ENCODE measurements at regions not wholly inside any gene's neighbourhood (a gene's known extent, or its start where the extent isn't known, plus 50 kb on each side); places are given as distances from the start of the nearest gene placed in this dataset.

DNA sequence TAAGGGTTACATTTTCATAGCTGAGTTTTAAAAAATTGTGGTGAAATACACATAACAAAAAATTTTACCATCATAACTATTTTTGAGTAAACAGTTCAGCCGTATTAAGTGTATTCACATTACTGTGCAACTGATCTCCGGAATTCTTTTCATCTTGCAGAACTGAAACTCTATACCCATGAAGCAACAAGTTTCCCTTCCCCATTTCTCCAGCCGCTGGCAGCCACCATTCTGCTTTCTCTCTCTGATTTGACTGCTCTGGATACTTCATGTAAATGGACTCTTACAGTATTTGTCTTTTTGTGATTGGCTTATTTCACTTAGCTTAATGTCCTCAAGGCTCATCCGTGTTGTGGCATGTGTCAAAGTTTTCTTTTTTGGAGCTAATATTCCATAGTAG is 341.6 kb downstream of the QKI start:
- Histone ChIP-seq H3K27ac (ENCODE audit: low read depth, low read length) (peak overlapping the region; percentile 57), H3K79me2 (ENCODE audit: insufficient read depth, low read length) (no peaks in the 10 kb centered on the region), H3F3A (ENCODE audit: insufficient read depth) (peaks cover 5% of the 10 kb centered on the region; the same call in 1 of the 2 replicates), H3K27me3 (ENCODE audit: low read length) (no peaks in the 10 kb centered on the region), H4K20me1 (ENCODE audit: low read depth, low read length) (no peaks in the 10 kb centered on the region), H2AFZ (ENCODE audit: low read depth, low read length, severe bottlenecking) (no peak overlapping the region), H3K4me2 (ENCODE audit: low read depth, low read length, poor library complexity, severe bottlenecking) (peak overlapping the region; percentile 48), H3K9me3 (ENCODE audit: insufficient read depth, low read length) (no peaks in the 10 kb centered on the region), H3K36me3 (ENCODE audit: low read length) (no peaks in the 10 kb centered on the region), H3K9ac (ENCODE audit: low read length) (no peak overlapping the region), H3K9me2 (replicated peaks; ENCODE audit: insufficient read depth, low read length) (no peaks in the 10 kb centered on the region), H3K4me3 (ENCODE audit: insufficient read depth, low read length, poor library complexity, severe bottlenecking) (no peak overlapping the region)
- TF ChIP-seq EZH2phosphoT487 (conservative IDR thresholded peaks at IDR 0.05; ENCODE audit: low read length): no peak
- TF ChIP-seq, protein P1, sequence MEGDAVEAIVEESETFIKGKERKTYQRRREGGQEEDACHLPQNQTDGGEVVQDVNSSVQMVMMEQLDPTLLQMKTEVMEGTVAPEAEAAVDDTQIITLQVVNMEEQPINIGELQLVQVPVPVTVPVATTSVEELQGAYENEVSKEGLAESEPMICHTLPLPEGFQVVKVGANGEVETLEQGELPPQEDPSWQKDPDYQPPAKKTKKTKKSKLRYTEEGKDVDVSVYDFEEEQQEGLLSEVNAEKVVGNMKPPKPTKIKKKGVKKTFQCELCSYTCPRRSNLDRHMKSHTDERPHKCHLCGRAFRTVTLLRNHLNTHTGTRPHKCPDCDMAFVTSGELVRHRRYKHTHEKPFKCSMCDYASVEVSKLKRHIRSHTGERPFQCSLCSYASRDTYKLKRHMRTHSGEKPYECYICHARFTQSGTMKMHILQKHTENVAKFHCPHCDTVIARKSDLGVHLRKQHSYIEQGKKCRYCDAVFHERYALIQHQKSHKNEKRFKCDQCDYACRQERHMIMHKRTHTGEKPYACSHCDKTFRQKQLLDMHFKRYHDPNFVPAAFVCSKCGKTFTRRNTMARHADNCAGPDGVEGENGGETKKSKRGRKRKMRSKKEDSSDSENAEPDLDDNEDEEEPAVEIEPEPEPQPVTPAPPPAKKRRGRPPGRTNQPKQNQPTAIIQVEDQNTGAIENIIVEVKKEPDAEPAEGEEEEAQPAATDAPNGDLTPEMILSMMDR (IDR thresholded peaks at IDR 0.05; ENCODE audit: insufficient read depth, low read length, poor library complexity, severe bottlenecking): no peak

DNA sequence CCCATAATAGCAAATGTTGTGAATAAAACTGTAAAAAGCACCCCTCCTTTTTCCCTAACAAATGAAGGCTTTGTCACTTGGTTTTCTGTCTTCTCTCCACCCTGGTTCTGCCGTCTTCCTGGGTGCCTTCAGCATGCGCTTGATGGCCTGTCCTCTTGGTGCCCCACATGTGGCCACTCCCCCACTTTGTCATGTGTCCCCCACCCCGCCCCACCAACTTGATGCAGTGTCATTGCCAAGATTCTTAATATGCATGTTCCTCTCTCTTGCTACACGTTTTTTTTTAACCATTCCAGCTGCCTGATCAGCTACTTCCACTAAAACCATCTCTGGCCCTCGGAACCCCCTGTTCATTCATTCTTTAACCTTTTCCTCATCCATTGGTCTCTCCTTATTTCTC is 340.3 kb downstream of the QKI start:
- Histone ChIP-seq H2AFZ (ENCODE audit: low read depth, low read length, severe bottlenecking) (no peak overlapping the region), H3K27ac (ENCODE audit: low read depth, low read length) (no peak overlapping the region), H3K9me2 (replicated peaks; ENCODE audit: insufficient read depth, low read length) (no peaks in the 10 kb centered on the region), H3K79me2 (ENCODE audit: insufficient read depth, low read length) (no peaks in the 10 kb centered on the region), H3K9me3 (ENCODE audit: insufficient read depth, low read length) (no peaks in the 10 kb centered on the region), H4K20me1 (ENCODE audit: low read depth, low read length) (no peaks in the 10 kb centered on the region), H3F3A (ENCODE audit: insufficient read depth) (peaks cover 5% of the 10 kb centered on the region; the same call in 1 of the 2 replicates), H3K4me3 (ENCODE audit: insufficient read depth, low read length, poor library complexity, severe bottlenecking) (no peak overlapping the region), H3K9ac (ENCODE audit: low read length) (no peak overlapping the region), H3K27me3 (ENCODE audit: low read length) (no peaks in the 10 kb centered on the region), H3K4me2 (ENCODE audit: low read depth, low read length, poor library complexity, severe bottlenecking) (no peak overlapping the region), H3K36me3 (ENCODE audit: low read length) (no peaks in the 10 kb centered on the region)
- TF ChIP-seq EZH2phosphoT487 (conservative IDR thresholded peaks at IDR 0.05; ENCODE audit: low read length): no peak
- TF ChIP-seq, protein P1 (IDR thresholded peaks at IDR 0.05; ENCODE audit: insufficient read depth, low read length, poor library complexity, severe bottlenecking): no peak

DNA sequence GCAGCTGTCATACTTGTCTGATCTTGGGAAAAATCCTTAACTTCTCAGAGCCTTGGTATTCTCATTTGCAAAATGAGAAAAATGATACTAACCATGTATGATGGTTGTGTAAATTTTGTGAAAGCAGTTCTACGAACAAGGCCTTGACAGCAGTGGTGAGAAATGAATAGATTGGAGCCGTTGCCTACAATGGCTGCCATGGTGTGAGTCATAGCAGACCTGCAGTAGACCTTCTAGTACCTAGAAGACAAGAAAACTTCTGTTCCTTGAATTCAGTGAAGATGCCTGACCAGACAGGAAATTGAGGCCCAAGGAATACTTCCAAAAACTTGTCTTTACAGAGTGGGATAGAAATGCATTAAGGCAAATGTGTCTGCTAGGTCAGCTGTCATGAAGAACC is 338.9 kb downstream of the QKI start:
- H3K27me3 ChIP-seq (ENCODE audit: low read length): no peaks in the 10 kb centered on the region

More for the DNA sequence above, 338.9 kb downstream of the QKI start:
- Histone ChIP-seq H3K36me3 (ENCODE audit: low read length) (no peaks in the 10 kb centered on the region), H3K4me3 (ENCODE audit: insufficient read depth, low read length, poor library complexity, severe bottlenecking) (no peak overlapping the region), H4K20me1 (ENCODE audit: low read depth, low read length) (no peaks in the 10 kb centered on the region), H3K9me2 (replicated peaks; ENCODE audit: insufficient read depth, low read length) (no peaks in the 10 kb centered on the region), H2AFZ (ENCODE audit: low read depth, low read length, severe bottlenecking) (no peak overlapping the region), H3K4me2 (ENCODE audit: low read depth, low read length, poor library complexity, severe bottlenecking) (no peak overlapping the region), H3K9me3 (ENCODE audit: insufficient read depth, low read length) (no peaks in the 10 kb centered on the region), H3F3A (ENCODE audit: insufficient read depth) (peaks cover 5% of the 10 kb centered on the region; the same call in 1 of the 2 replicates), H3K9ac (ENCODE audit: low read length) (no peak overlapping the region), H3K27ac (ENCODE audit: low read depth, low read length) (no peak overlapping the region), H3K79me2 (ENCODE audit: insufficient read depth, low read length) (no peaks in the 10 kb centered on the region)
- TF ChIP-seq, protein P1 (IDR thresholded peaks at IDR 0.05; ENCODE audit: insufficient read depth, low read length, poor library complexity, severe bottlenecking): no peak
- no peak for TF ChIP-seq EZH2phosphoT487 (conservative IDR thresholded peaks at IDR 0.05; ENCODE audit: low read length)
